Spleen (tissue), 7 donors: ENCODE measurements at regions not wholly inside any gene's neighbourhood (a gene's known extent, or its start where the extent isn't known, plus 50 kb on each side); places are given as distances from the start of the nearest gene placed in this dataset.

Source experiments
- CTCF ChIP-seq, 11 experiments: fragments of 200-600 bp in 7 of 11; fragments of 450-650 bp in 4 of 11; sonication (generic) in 4 of 11; IDR thresholded peaks in 8 of 11; conservative IDR thresholded peaks in 3 of 11; 1 replicate in 7 of 11; 2 replicates in 4 of 11; pipeline versions ENCODE4 v1.4.0 to v1.8.0; 2016 to 2021; ENCODE audit warnings: antibody characterized with exemption in 11 of 11, inconsistent platforms in 4 of 11, mild to moderate bottlenecking in 1 of 11
- POLR2A ChIP-seq, 3 donors: fragments of 450-650 bp; IDR thresholded peaks; one replicate each; pipeline ENCODE4 v1.5.1; 2017; ENCODE audit warnings: antibody characterized with exemption in 3 of 3, mild to moderate bottlenecking in 1 of 3
- POLR2AphosphoS5 ChIP-seq, 3 donors: sonication (generic); formaldehyde crosslinking; IDR thresholded peaks; one replicate each; pipeline ENCODE4 v1.5.1; 2017; ENCODE audit warnings: antibody characterized with exemption in 3 of 3
- donor health status: DM: no; HTN: no; CAD: no; lungs with moderate emphysema.
- donor health status: DM: no; HTN: no; CAD: no.
- donor health status: DM: no; HTN: no; CAD: no.

DNA sequence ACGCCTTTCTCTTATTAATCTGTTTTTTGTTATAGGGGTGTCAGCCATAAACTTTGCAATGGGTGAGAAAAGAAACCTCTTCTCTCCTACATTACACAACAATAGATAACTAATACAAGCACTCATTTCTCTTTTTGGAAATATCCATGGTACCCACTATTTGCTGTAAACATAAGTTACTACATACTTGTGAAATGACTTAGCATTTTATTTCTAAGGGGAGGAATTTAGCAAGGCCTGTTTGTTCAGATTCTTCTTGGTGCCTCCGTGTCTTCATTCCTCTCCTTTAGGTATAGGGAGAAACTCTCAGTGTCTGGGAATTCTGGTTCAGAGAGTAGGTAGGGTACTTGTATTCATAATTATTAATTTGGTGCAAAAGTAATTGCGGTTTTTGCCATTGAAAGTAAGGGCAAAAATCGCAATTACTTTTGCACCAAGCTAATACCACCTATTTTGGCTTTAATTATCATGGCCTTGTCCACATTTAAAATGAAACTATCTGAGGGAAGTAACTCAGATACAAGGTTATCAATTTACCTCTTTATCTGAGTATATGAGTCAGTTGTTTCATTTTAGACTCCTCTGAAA lies 134.8 kb downstream of the MREG start:
- TF ChIP-seq POLR2A (IDR thresholded peaks at IDR 0.05): no peak
- no peak for TF ChIP-seq CTCF (IDR thresholded peaks at IDR 0.05 in 8 of 11, conservative IDR thresholded peaks at IDR 0.05 in 3 of 11)
- TF ChIP-seq POLR2AphosphoS5 (IDR thresholded peaks at IDR 0.05): no peak
